Liver (tissue), 8 donors: ENCODE measurements at regions not wholly inside any gene's neighbourhood (a gene's known extent, or its start where the extent isn't known, plus 50 kb on each side); places are given as distances from the start of the nearest gene placed in this dataset.

Experiments used
- DNase-seq: peaks from one replicate; pipeline ENCODE4 v3.0.0-alpha.2; 2017; ENCODE audit warnings: low spot score
- H3K27ac ChIP-seq, 2 donors: one replicate each; pipeline ENCODE4 v1.7.0; 2013; ENCODE audit warnings: inconsistent platforms in 2 of 2, low read length in 2 of 2, control low read depth in 1 of 2, low read depth in 1 of 2, mild to moderate bottlenecking in 1 of 2
- H3K27me3 ChIP-seq, 4 donors: one replicate each; pipeline versions ENCODE4 v1.6.1 to v1.7.0; 2013; ENCODE audit warnings: low read length in 3 of 4, inconsistent platforms in 1 of 4, mild to moderate bottlenecking in 1 of 4, moderate library complexity in 1 of 4; ENCODE audit not compliant: control insufficient read depth in 4 of 4, insufficient read depth in 4 of 4
- H3K36me3 ChIP-seq, 4 donors: one replicate each; pipeline versions ENCODE4 v1.6.1 to v1.7.0; 2013; ENCODE audit warnings: low read length in 3 of 4, mild to moderate bottlenecking in 3 of 4, low read depth in 1 of 4, moderate library complexity in 1 of 4; ENCODE audit not compliant: control insufficient read depth in 4 of 4, insufficient read depth in 3 of 4
- H3K4me1 ChIP-seq, 4 donors: one replicate each; pipeline versions ENCODE4 v1.6.1 to v1.7.0; 2013; ENCODE audit warnings: low read length in 3 of 4, mild to moderate bottlenecking in 3 of 4, moderate library complexity in 1 of 4; ENCODE audit not compliant: control insufficient read depth in 4 of 4, insufficient read depth in 4 of 4
- H3K4me3 ChIP-seq, 3 donors: one replicate each; pipeline versions ENCODE4 v1.6.1 to v1.7.0; 2013; ENCODE audit warnings: low read length in 3 of 3, control low read depth in 1 of 3, low read depth in 1 of 3, mild to moderate bottlenecking in 1 of 3
- H3K9ac ChIP-seq, 2 donors: one replicate each; pipeline ENCODE4 v1.7.0; 2013; ENCODE audit warnings: low read length in 2 of 2, mild to moderate bottlenecking in 2 of 2, moderate library complexity in 2 of 2, control low read depth in 1 of 2, low read depth in 1 of 2
- H3K9me3 ChIP-seq, 4 donors: one replicate each; pipeline versions ENCODE4 v1.6.1 to v1.7.0; 2013; ENCODE audit warnings: low read length in 3 of 4; ENCODE audit not compliant: control insufficient read depth in 4 of 4
- FOXA1 ChIP-seq: IDR thresholded peaks from 2 replicates; pipeline ENCODE4 v1.6.1; 2016; ENCODE audit warnings: antibody characterized with exemption
- FOXA2 ChIP-seq: IDR thresholded peaks from 2 replicates; pipeline ENCODE4 v1.6.1; 2016; ENCODE audit warnings: antibody characterized with exemption
- GABPA ChIP-seq, 2 donors: IDR thresholded peaks in 1 of 2; conservative IDR thresholded peaks in 1 of 2; 2 replicates each; pipeline ENCODE4 v1.6.1; 2016; ENCODE audit warnings: antibody characterized with exemption in 2 of 2, mild to moderate bottlenecking in 1 of 2, moderate library complexity in 1 of 2
- HNF4A ChIP-seq, 2 donors: conservative IDR thresholded peaks; 2 replicates each; pipeline ENCODE4 v1.6.1; 2016; ENCODE audit warnings: antibody characterized with exemption in 2 of 2, mild to moderate bottlenecking in 2 of 2
- HNF4G ChIP-seq: IDR thresholded peaks from 2 replicates; pipeline ENCODE4 v1.6.1; 2016; ENCODE audit warnings: antibody characterized with exemption
- JUND ChIP-seq, 2 donors: IDR thresholded peaks; 2 replicates each; pipeline ENCODE4 v1.6.1; 2016; ENCODE audit warnings: antibody characterized with exemption in 2 of 2
- NR2F2 ChIP-seq: IDR thresholded peaks from 2 replicates; pipeline ENCODE4 v1.6.1; 2016; ENCODE audit warnings: antibody characterized with exemption
- RXRA ChIP-seq, 2 donors: IDR thresholded peaks; 2 replicates each; pipeline ENCODE4 v1.6.1; 2017 to 2018; ENCODE audit warnings: antibody characterized with exemption in 2 of 2, mild to moderate bottlenecking in 1 of 2
- SP1 ChIP-seq: IDR thresholded peaks from 2 replicates; pipeline ENCODE4 v1.6.1; 2018; ENCODE audit warnings: antibody characterized with exemption, mild to moderate bottlenecking
- TAF1 ChIP-seq: conservative IDR thresholded peaks from 2 replicates; pipeline ENCODE4 v1.6.1; 2016; ENCODE audit warnings: antibody characterized with exemption, mild to moderate bottlenecking
- YY1 ChIP-seq: IDR thresholded peaks from 2 replicates; pipeline ENCODE4 v1.6.1; 2016; ENCODE audit warnings: antibody characterized with exemption, mild to moderate bottlenecking
- WGBS: extraction: QIAGEN DNeasy Blood & Tissue Kit; methylation state at CpG from one replicate; pipeline ENCODE4 v1.1.7; 2013; 5-methylcytosine and 5-hydroxymethylcytosine counted together
- TF ChIP-seq, protein P1 (sequence below): IDR thresholded peaks from 2 replicates; pipeline ENCODE4 v1.6.1; 2016; ENCODE audit warnings: antibody characterized with exemption, mild to moderate bottlenecking
- TF ChIP-seq, protein P2 (sequence below): IDR thresholded peaks from 2 replicates; pipeline ENCODE4 v1.6.1; 2016; ENCODE audit warnings: antibody characterized with exemption
- TF ChIP-seq, protein P3 (sequence below): IDR thresholded peaks from 2 replicates; pipeline ENCODE4 v1.6.1; 2016; ENCODE audit warnings: antibody characterized with exemption
- TF ChIP-seq, protein P4 (sequence below): fragments of 150-350 bp; IDR thresholded peaks from 2 replicates; pipeline ENCODE4 v1.5.1; 2017; ENCODE audit warnings: improper control_type of control experiment, low read depth, low read length; ENCODE audit not compliant: missing input control
- donor health status: healthy.
- donor health status: healthy.
- donor health status: healthy.
- donor health status: healthy.
- donor health status: healthy.

DNA sequence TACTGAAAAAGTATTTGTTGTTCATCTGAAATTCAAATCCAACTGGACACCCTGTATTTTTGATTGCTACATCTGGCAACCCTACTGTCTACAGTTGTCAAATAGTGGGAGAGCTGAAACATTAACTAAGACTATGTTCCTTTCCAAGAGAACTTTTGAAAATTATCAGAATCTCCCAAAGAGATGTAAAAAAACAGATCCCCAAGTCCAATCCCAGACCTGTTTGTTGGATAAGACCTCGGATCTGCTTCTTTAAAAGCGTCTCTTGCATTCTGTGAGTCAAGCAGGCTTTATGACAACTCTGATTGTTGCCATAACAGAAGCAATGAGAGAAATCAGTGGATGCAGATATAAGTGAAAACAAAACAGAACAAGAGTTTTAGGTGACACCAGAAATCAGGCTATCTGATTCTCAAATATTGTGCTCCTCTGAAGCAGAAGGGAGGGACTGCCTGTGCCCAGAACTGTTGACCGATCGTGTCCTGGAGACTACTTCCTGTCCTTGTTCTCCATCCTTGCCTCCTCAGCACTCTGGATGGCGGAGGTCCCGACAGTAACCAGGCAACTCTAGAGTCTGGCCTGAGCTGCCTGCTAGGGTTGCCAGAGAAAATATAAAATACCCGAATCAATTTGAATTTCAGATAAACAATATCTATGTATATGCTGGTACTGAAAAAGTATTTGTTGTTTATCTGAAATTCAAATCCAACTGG lies 853.8 kb downstream of the MAFB start:
- TF ChIP-seq GABPA (IDR thresholded peaks at IDR 0.05 in 1 of 2, conservative IDR thresholded peaks at IDR 0.05 in 1 of 2): no peak
- TF ChIP-seq HNF4A (conservative IDR thresholded peaks at IDR 0.05): no peak
- TF ChIP-seq FOXA2: no peak
- no peaks in the 10 kb centered on the region for H3K27me3 ChIP-seq
- no peak for DNase-seq
- no peaks in the 10 kb centered on the region for H3K36me3 ChIP-seq
- H3K9ac ChIP-seq: no peak overlapping the region
- no peak overlapping the region for H3K4me3 ChIP-seq
- peaks cover 0 to 5% (median 2%) of the 10 kb centered on the region in 4 donors for H3K4me1 ChIP-seq
- H3K9me3 ChIP-seq: no peaks in the 10 kb centered on the region
- 78% methylated on average over 7 of the region's 7 CpGs for WGBS
- H3K27ac ChIP-seq: no peak overlapping the region

DNA sequence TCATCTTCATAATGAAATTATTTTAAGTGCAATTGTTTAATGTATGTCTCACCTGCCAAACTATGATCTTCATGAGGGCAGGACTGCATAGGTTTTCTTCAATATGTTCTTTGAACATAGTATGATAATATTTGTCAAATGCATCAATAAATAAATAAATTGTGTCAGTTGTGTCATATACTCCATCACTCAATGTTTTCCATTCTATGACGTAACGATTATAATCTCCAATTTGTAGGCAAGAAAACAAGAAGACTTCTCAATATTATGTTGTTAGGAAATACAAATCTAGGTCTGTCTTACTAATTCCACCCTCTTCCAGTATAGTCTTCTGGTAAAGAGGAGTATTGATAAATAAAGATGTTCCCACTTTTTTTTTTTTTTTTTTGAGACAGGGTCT lies 858.1 kb downstream of the MAFB start:
- H3K9ac ChIP-seq: no peak overlapping the region
- H3K36me3 ChIP-seq: no peaks in the 10 kb centered on the region
- H3K27ac ChIP-seq: no peak overlapping the region
- no peaks in the 10 kb centered on the region for H3K9me3 ChIP-seq
- H3K27me3 ChIP-seq: no peaks in the 10 kb centered on the region
- H3K4me3 ChIP-seq: no peak overlapping the region
- DNase-seq: no peak
- TF ChIP-seq YY1 (no peak), RXRA (IDR thresholded peaks at IDR 0.05) (no peak), TAF1 (no peak), SP1 (no peak), NR2F2 (no peak), FOXA1 (no peak), HNF4G (no peak), JUND (IDR thresholded peaks at IDR 0.05) (no peak)
- TF ChIP-seq, protein P1, sequence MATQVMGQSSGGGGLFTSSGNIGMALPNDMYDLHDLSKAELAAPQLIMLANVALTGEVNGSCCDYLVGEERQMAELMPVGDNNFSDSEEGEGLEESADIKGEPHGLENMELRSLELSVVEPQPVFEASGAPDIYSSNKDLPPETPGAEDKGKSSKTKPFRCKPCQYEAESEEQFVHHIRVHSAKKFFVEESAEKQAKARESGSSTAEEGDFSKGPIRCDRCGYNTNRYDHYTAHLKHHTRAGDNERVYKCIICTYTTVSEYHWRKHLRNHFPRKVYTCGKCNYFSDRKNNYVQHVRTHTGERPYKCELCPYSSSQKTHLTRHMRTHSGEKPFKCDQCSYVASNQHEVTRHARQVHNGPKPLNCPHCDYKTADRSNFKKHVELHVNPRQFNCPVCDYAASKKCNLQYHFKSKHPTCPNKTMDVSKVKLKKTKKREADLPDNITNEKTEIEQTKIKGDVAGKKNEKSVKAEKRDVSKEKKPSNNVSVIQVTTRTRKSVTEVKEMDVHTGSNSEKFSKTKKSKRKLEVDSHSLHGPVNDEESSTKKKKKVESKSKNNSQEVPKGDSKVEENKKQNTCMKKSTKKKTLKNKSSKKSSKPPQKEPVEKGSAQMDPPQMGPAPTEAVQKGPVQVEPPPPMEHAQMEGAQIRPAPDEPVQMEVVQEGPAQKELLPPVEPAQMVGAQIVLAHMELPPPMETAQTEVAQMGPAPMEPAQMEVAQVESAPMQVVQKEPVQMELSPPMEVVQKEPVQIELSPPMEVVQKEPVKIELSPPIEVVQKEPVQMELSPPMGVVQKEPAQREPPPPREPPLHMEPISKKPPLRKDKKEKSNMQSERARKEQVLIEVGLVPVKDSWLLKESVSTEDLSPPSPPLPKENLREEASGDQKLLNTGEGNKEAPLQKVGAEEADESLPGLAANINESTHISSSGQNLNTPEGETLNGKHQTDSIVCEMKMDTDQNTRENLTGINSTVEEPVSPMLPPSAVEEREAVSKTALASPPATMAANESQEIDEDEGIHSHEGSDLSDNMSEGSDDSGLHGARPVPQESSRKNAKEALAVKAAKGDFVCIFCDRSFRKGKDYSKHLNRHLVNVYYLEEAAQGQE: no peak
- TF ChIP-seq, protein P2, sequence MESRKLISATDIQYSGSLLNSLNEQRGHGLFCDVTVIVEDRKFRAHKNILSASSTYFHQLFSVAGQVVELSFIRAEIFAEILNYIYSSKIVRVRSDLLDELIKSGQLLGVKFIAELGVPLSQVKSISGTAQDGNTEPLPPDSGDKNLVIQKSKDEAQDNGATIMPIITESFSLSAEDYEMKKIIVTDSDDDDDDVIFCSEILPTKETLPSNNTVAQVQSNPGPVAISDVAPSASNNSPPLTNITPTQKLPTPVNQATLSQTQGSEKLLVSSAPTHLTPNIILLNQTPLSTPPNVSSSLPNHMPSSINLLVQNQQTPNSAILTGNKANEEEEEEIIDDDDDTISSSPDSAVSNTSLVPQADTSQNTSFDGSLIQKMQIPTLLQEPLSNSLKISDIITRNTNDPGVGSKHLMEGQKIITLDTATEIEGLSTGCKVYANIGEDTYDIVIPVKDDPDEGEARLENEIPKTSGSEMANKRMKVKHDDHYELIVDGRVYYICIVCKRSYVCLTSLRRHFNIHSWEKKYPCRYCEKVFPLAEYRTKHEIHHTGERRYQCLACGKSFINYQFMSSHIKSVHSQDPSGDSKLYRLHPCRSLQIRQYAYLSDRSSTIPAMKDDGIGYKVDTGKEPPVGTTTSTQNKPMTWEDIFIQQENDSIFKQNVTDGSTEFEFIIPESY: no peak
- TF ChIP-seq, protein P3, sequence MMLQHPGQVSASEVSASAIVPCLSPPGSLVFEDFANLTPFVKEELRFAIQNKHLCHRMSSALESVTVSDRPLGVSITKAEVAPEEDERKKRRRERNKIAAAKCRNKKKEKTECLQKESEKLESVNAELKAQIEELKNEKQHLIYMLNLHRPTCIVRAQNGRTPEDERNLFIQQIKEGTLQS: no peak
- TF ChIP-seq, protein P4, sequence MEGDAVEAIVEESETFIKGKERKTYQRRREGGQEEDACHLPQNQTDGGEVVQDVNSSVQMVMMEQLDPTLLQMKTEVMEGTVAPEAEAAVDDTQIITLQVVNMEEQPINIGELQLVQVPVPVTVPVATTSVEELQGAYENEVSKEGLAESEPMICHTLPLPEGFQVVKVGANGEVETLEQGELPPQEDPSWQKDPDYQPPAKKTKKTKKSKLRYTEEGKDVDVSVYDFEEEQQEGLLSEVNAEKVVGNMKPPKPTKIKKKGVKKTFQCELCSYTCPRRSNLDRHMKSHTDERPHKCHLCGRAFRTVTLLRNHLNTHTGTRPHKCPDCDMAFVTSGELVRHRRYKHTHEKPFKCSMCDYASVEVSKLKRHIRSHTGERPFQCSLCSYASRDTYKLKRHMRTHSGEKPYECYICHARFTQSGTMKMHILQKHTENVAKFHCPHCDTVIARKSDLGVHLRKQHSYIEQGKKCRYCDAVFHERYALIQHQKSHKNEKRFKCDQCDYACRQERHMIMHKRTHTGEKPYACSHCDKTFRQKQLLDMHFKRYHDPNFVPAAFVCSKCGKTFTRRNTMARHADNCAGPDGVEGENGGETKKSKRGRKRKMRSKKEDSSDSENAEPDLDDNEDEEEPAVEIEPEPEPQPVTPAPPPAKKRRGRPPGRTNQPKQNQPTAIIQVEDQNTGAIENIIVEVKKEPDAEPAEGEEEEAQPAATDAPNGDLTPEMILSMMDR: no peak
- WGBS: 98% methylated on average over 2 of the region's 2 CpGs
- H3K4me1 ChIP-seq: no peaks in the 10 kb centered on the region
